ENCODE measurements at regions not wholly inside any gene's neighbourhood (a gene's known extent, or its start where the extent isn't known, plus 50 kb on each side); places are given as distances from the start of the nearest gene placed in this dataset.

DNA sequence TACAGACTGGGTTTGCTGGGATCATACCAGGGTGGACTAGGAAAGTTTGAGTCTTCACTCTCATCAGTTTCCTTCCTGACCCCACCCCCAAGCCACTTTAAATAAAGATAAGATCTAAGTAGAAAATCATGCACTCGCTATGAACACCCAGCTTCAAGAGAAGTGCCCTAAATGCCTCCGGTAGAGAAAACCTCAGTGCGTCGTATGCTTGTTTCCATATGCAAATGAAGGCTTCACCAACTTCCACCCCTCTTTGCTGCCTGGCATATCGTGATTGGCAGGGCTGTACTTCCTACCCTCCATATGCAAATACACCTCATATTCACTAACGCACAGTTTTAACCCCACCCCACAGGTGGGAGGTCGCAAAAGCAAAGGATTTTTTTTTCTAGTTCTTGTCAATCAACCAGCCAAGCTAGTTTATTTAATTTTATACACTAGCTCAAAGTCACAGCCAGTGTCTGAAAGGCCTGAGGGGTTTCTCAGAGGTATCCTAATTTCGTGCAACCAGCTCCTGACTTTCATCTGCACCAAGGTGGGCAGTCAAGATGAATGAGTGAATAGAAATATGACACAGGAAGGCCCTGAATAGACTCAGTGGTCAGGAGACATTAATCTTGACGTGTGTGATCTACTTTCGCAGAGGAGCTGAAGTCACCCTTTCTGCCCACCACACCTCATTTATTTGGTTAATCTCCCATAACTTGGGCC, 121.1 kb upstream of the TSHZ3 start:
- Histone ChIP-seq H3K27me3 (ENCODE audit: control insufficient read depth in 1 of 2, insufficient read depth in 2 of 2, low read length in 2 of 2) (no peaks in the 10 kb centered on the region), H3K4me1 (ENCODE audit: insufficient read depth, low read length) (no peaks in the 10 kb centered on the region), H3K9me3 (ENCODE audit: low read length) (peaks cover 62% of the 10 kb centered on the region), H3K36me3 (replicated peaks in 1 of 2; ENCODE audit: control insufficient read depth in 1 of 2, insufficient read depth in 2 of 2, low read length in 2 of 2) (no peaks in the 10 kb centered on the region), H3K27ac (ENCODE audit: extremely low read length, insufficient read depth, low read length) (no peak overlapping the region), H3K4me3 (replicated peaks in 1 of 3; ENCODE audit: insufficient read depth in 1 of 3, low read depth in 2 of 3, low read length in 3 of 3) (no peak overlapping the region), H2AFZ (ENCODE audit: low read length) (no peak overlapping the region), H3K4me2 (ENCODE audit: low read depth, low read length) (no peak overlapping the region), H3K9ac (ENCODE audit: insufficient read depth, low read depth, low read length) (no peak overlapping the region), H3K79me2 (ENCODE audit: insufficient read depth, low read length) (no peaks in the 10 kb centered on the region), H4K20me1 (ENCODE audit: insufficient read depth, low read length) (no peaks in the 10 kb centered on the region)
- FAIRE-seq: no peak
- BruUV-seq (replicated peaks): no TSS peak
- TF ChIP-seq REXO4 (CRISPR knock-in tag; IDR thresholded peaks at IDR 0.05; ENCODE audit: borderline replicate concordance) (no peak), ZNF260 (CRISPR knock-in tag; IDR thresholded peaks at IDR 0.05; ENCODE audit: borderline replicate concordance, low read depth) (no peak), ZNF629 (CRISPR knock-in tag; conservative IDR thresholded peaks at IDR 0.05) (no peak), RBM39 (IDR thresholded peaks at IDR 0.05; ENCODE audit: low read depth, low read length, poor library complexity, severe bottlenecking) (no peak), MTA3 (CRISPR knock-in tag; IDR thresholded peaks at IDR 0.05) (no peak), HOXA7 (CRISPR knock-in tag; IDR thresholded peaks at IDR 0.05) (no peak), ZBTB21 (CRISPR knock-in tag; IDR thresholded peaks at IDR 0.05) (no peak), THAP11 (CRISPR knock-in tag; IDR thresholded peaks at IDR 0.05) (no peak), ZNF160 (CRISPR knock-in tag; IDR thresholded peaks at IDR 0.05) (no peak), ZNF230 (CRISPR knock-in tag; IDR thresholded peaks at IDR 0.05) (no peak), ARNTL (CRISPR knock-in tag; IDR thresholded peaks at IDR 0.05) (no peak)
- TF ChIP-seq, protein P1, sequence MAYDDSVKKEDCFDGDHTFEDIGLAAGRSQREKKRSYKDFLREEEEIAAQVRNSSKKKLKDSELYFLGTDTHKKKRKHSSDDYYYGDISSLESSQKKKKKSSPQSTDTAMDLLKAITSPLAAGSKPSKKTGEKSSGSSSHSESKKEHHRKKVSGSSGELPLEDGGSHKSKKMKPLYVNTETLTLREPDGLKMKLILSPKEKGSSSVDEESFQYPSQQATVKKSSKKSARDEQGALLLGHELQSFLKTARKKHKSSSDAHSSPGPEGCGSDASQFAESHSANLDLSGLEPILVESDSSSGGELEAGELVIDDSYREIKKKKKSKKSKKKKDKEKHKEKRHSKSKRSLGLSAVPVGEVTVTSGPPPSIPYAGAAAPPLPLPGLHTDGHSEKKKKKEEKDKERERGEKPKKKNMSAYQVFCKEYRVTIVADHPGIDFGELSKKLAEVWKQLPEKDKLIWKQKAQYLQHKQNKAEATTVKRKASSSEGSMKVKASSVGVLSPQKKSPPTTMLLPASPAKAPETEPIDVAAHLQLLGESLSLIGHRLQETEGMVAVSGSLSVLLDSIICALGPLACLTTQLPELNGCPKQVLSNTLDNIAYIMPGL (CRISPR knock-in tag; IDR thresholded peaks at IDR 0.05; ENCODE audit: borderline replicate concordance in 1 of 2, low read depth in 1 of 2): no peak
- ATAC-seq: no peak
- ChIA-PET CTCF (ENCODE audit: low intra/inter-chr PET ratio, low total read pairs) (no interaction called here), POLR2A (no interaction called here)
- DNase-seq (ENCODE audit: low spot score): no peak
- in situ Hi-C loops (cut with HindIII; ENCODE audit: extremely low pct_ligation_motif_present, low pct_unique_long_range_greater_than_20kb): no loop called here
- intact Hi-C loops (cut with micrococcal nuclease; ENCODE audit: unreplicated experiment): no loop called here
- WGBS (ENCODE audit: low lambda C conversion rate): 27% methylated on average over 10 of the region's 10 CpGs

Data from HepG2 (cell line).